ENCODE measurements at regions not wholly inside any gene's neighbourhood (a gene's known extent, or its start where the extent isn't known, plus 50 kb on each side); places are given as distances from the start of the nearest gene placed in this dataset.
"Not testable (repeated sequence)": the region's sequence is repeated elsewhere in the genome, so short reads cannot be mapped to it uniquely, and the experiment has no call there.

DNA sequence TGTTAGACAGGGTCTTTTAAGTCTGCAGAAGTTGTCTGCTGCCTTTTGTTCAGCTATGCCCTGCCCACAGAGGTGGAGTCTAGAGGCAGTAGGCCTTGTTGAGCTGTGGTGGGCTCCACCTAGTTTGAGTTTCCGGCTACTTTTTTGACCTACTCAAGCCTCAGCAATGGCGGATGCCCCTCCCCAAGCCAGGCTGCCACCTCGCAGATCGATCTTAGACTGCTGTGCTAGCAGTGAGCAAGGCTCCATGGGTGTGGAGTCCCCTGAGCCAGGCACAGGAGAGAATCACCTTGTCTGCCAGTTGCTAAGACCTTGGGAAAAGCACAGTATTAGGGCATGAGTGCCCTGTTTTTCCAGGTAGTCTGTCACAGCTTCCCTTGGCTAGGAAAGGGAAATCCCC is 664.6 kb upstream of the DPPA4 start:
- not testable (repeated sequence) for TF ChIP-seq POLR2AphosphoS5 (IDR thresholded peaks at IDR 0.05; ENCODE audit: low read depth, low read length); POLR2A (IDR thresholded peaks at IDR 0.05; ENCODE audit: low read depth, low read length); TAF1 (IDR thresholded peaks at IDR 0.05; ENCODE audit: borderline replicate concordance, low read depth, low read length)

All from GM12892 (cell line).